HEK293T (cell line): ENCODE measurements at regions not wholly inside any gene's neighbourhood (a gene's known extent, or its start where the extent isn't known, plus 50 kb on each side); places are given as distances from the start of the nearest gene placed in this dataset.

Experiments
- BHLHE40 ChIP-seq: fragments of 450-650 bp; IDR thresholded peaks from 2 replicates; pipeline ENCODE4 v1.6.1; 2016; ENCODE audit warnings: mild to moderate bottlenecking, moderate library complexity, borderline replicate concordance
- ELF4 ChIP-seq: fragments of 450-650 bp; IDR thresholded peaks from 2 replicates; pipeline ENCODE4 v1.6.1; 2017; ENCODE audit warnings: antibody characterized with exemption
- FOXA1 ChIP-seq: fragments of 450-650 bp; IDR thresholded peaks from 2 replicates; pipeline ENCODE4 v1.6.1; 2016; ENCODE audit warnings: mild to moderate bottlenecking
- FOXK2 ChIP-seq: fragments of 450-650 bp; IDR thresholded peaks from 2 replicates; pipeline ENCODE4 v1.6.1; 2016; ENCODE audit warnings: mild to moderate bottlenecking
- FOXM1 ChIP-seq: fragments of 450-650 bp; IDR thresholded peaks from 2 replicates; pipeline ENCODE4 v1.6.1; 2017; ENCODE audit warnings: mild to moderate bottlenecking, borderline replicate concordance
- LEF1 ChIP-seq: fragments of 450-650 bp; IDR thresholded peaks from 2 replicates; pipeline ENCODE4 v1.6.1; 2017; ENCODE audit warnings: mild to moderate bottlenecking, borderline replicate concordance
- PKNOX1 ChIP-seq: fragments of 450-650 bp; IDR thresholded peaks from 2 replicates; pipeline ENCODE4 v1.6.1; 2016
- SP1 ChIP-seq: fragments of 450-650 bp; IDR thresholded peaks from 2 replicates; pipeline ENCODE4 v1.6.1; 2017
- SUZ12 ChIP-seq: fragments of 450-650 bp; IDR thresholded peaks from 2 replicates; pipeline ENCODE4 v1.6.1; 2016; ENCODE audit warnings: mild to moderate bottlenecking
- TARDBP ChIP-seq: fragments of 450-650 bp; IDR thresholded peaks from 2 replicates; pipeline ENCODE4 v1.6.1; 2016
- ZNF384 ChIP-seq: fragments of 450-650 bp; IDR thresholded peaks from 2 replicates; pipeline ENCODE4 v1.6.1; 2016

DNA sequence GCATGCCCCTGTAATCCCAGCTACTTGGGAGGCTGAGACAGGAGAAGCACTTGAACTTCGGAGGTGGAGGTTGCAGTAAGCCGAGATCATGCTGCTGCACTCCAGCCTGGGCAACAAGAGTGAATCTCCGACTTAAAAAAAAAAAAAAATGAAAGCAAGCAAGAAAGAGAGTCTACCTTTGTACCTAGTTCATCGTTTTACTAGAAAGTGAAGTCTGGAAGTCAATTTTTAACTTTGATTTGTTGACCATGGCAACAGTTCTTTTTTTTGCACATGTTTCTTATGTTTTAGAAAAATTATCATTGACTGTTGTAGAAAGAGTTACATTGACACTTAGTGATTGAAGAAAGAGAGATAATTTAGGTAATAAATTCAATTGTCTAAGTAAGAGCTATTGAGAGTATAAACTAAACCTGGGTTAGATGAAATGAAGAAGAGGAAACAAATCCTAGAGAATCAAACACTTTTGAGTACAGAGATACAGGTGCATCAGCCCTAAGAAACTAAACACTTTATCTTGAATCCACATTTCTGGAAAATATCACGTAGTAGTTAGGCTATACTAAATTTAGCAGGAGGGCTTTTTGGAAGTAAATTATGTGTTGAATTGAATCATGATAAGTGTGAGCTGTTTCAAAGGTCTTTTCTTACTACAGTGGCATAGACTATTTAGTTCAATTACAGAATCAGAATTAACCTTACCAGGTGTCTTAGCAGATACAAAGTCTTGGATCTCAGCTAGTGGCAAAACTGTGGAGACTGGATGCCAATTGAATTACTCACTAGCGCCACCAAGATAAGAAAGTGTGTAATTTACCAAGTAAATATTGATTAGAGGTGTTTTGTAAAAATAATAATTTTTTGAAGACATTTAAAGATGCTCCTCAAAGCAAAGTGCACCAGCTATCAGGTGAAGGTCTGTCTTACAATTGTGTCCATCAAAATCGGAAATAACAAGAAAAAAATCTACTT lies 303.4 kb upstream of the NRXN1 start:
- TF ChIP-seq FOXA1 (no peak), ZNF384 (no peak), ELF4 (no peak), LEF1 (no peak), PKNOX1 (no peak), SP1 (no peak), BHLHE40 (no peak), TARDBP (no peak), SUZ12 (no peak), FOXM1 (no peak), FOXK2 (no peak)
